ENCODE measurements at regions not wholly inside any gene's neighbourhood (a gene's known extent, or its start where the extent isn't known, plus 50 kb on each side); places are given as distances from the start of the nearest gene placed in this dataset.
"Not testable (repeated sequence)": the region's sequence is repeated elsewhere in the genome, so short reads cannot be mapped to it uniquely, and the experiment has no call there.

DNA sequence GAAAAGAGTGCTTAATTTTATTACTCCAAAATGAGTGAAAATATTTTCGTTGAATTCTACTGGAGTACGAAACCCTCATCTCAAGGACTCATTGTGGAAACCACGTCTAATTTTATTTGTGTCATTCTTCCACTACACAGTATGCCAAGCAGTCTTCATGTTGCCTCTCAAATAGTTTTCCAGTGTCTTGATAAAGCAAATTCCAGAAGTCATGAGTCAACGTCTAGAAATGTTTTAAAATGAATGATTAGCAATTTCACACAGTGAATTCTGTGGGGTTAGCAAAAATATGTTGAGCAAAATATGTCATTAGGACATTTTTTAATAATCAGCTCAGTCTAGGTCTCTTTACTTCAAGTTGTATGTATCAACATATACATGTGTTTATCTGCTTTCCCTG lies 865.5 kb downstream of the DSC3 start:
- DNase-seq (ENCODE audit: low read depth), result peak; percentile 60

- DNase-seq (ENCODE audit: low read depth), result no peak
Observed at GRCh38 chr18:30175621-30176225, 866.8 kb downstream of the DSC3 start.

- no peak for DNase-seq (ENCODE audit: low read depth)
Observed at GRCh38 chr18:30175061-30175574, 867.4 kb downstream of the DSC3 start.

- DNase-seq (ENCODE audit: low read depth), result peak; percentile 12
Observed at GRCh38 chr18:30163573-30163972, 879.0 kb downstream of the DSC3 start.

GRCh38 chr18:30160124-30160523 lies 882.4 kb downstream of the DSC3 start:
- DNase-seq (ENCODE audit: low read depth), result no peak

GRCh38 chr18:30150586-30151250 lies 891.8 kb downstream of the DSC3 start:
- no peak for DNase-seq (ENCODE audit: low read depth)

GRCh38 chr18:30149585-30149984 lies 893.0 kb downstream of the DSC3 start:
- no peak for DNase-seq (ENCODE audit: low read depth)

- DNase-seq (ENCODE audit: low read depth), result no peak
Observed at GRCh38 chr18:30142870-30143269, 899.7 kb downstream of the DSC3 start.

DNA sequence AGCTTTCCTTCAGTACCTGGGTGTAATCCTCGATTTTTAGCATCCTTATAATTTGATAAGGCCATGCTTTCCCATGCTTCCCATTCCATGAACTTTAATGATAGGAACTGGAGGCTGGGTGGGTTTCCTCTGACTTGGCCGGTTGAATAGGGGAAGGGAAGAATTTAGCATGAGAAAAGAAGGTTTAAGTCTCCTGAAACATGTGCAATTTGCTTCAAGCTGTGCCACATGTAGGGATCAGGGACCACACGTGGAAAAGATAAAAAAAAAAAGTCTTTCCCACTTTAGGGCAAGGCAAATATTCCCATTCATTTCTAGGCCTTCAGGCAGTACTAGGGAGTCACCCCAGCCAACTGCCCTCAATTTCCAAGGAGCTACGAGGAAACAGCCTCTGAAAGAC lies 900.3 kb downstream of the DSC3 start:
- no peak for DNase-seq (ENCODE audit: low read depth)

- not testable (repeated sequence) for DNase-seq (ENCODE audit: low read depth)
Observed at GRCh38 chr18:30141506-30141905, 901.0 kb downstream of the DSC3 start.

- no peak for DNase-seq (ENCODE audit: low read depth)
Observed at GRCh38 chr18:30139631-30140287, 902.8 kb downstream of the DSC3 start.

DNA sequence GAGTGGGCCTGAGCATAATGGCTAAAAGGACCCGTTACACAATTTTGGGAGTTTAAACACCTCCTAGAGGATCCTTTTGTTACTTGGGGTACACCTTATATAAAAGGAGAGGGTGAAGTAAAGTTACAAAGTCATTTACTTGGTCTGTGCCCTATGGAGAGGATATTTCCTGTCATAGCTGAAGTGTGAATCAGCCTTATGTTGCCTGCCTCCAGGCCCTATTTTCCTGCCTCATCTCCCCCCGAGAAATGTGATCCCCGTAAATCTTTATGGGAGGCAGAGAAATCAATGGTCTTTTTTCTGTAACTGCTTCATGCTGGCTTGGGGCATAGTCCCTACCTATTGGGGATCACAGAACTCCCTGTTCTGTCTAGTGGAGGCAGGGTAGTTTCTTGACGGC lies 906.6 kb downstream of the DSC3 start:
- no peak for DNase-seq (ENCODE audit: low read depth)

- DNase-seq (ENCODE audit: low read depth), result no peak
Observed at GRCh38 chr18:30134020-30134419, 908.5 kb downstream of the DSC3 start.

DNA sequence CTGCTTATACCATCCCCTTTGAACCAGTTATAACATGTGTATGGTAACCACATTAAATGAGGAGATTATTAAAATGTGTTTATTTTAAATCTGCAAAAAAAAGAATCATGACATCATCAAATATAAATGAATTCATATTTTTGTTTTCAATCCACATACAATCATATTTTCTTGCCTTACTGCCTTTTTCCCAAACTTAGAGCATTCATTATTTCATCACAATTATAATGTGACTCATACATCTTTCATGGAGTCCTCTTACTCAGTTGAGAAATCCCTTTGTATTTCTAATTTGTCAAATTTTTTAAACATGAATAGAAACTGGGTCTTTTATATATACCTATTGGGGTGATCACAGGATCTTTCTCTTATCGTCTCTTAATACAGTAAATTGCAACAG lies 909.6 kb downstream of the DSC3 start:
- DNase-seq (ENCODE audit: low read depth), result peak; percentile 52

DNA sequence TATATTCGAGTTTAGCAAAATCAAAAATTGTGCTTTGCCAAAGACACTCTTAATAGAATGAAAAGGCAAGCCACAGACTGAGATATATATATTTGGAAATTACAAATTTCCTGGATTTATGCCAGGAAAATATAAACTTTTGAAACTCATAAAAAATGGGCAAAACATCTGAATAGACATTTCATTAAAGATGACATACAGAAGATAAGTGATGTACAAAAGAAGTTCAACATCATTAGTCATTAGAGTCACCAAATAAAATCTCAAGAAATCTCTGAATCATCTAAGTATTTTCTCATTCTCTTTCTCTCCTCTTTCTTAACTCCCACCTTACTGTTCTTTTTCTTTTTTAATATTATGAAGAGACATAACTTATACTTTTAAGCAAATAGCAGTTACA lies 921.1 kb downstream of the DSC3 start:
- peak; percentile 10 for DNase-seq (ENCODE audit: low read depth)

DNA sequence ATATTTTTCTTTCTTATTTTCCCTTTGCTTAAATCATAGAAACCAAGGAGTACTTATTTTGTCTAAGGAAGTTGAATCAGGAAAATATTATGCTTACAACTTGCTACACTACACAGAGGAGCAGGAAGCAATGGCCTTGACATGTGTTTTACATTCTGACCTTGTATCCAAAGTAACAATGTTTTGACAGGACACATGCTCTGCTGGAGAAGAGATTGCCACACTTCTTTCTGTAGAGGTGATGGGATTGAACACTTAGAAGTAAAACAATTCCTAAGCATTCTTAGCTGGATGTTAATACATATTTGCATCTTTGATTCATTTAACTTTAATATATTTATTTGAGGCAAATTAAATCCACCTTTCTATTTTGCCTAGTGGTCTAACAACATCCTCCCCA lies 929.1 kb downstream of the DSC3 start:
- no peak for DNase-seq (ENCODE audit: low read depth)

DNA sequence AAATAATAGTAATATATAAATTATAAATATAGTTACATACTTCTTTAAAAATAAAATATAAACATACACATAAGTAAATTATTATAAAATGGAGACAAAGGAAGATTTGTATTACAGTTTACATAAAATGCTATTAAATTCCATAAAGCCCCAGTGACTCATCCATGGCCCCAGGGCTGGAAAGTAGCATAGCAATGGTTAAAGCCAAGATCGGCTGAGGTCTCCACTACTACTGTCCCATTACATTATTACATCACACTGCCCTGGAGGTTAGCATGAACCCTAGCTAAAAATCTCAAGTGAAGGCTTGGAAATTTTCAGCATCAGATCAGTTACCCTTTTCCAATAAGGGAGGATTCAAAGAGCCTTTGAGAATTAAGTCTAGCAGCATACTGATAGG lies 936.2 kb downstream of the DSC3 start:
- DNase-seq (ENCODE audit: low read depth), result peak; percentile 40

- no peak for DNase-seq (ENCODE audit: low read depth)
Observed at GRCh38 chr18:30103881-30104280, 938.7 kb downstream of the DSC3 start.

GRCh38 chr18:30096796-30097195 lies 945.7 kb downstream of the DSC3 start:
- no peak for DNase-seq (ENCODE audit: low read depth)

DNA sequence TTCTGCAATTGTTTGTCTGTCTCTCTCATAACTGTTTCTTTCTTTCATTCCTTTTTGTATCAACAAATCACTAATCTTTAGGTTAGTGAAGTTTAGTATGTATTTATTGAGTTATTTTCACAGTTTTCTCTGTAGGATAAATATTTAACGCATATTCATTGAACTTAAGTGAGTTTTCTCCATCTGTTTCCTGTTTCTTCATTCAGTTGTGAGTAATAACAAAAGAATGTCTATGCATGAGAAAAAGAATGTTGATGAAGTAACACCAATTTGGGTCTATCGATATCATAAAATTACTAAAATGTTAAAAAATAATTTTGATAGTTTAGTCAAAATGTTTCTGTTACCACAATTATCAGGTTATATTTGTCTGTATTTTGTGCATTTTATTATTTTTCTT lies 948.0 kb downstream of the DSC3 start:
- peak; percentile 49 for DNase-seq (ENCODE audit: low read depth)

DNA sequence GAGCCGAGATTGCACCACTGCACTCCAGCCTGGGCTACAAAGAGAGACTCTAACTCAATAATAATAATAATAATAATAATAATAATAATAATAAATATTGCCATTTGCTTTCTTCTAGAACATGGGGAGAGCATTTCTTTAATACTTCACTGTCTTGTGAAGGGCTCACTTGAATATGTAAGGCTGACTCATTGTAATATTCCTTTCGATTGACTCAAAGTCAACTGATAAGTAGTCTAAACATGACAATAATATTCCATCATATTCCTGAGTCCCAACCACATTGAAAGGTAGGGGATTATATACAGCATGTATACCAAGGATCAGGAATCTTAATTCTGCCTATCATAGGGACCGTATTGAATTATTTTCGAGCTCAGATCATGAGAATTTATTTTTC lies 949.2 kb downstream of the DSC3 start:
- DNase-seq (ENCODE audit: low read depth), result no peak

DNA sequence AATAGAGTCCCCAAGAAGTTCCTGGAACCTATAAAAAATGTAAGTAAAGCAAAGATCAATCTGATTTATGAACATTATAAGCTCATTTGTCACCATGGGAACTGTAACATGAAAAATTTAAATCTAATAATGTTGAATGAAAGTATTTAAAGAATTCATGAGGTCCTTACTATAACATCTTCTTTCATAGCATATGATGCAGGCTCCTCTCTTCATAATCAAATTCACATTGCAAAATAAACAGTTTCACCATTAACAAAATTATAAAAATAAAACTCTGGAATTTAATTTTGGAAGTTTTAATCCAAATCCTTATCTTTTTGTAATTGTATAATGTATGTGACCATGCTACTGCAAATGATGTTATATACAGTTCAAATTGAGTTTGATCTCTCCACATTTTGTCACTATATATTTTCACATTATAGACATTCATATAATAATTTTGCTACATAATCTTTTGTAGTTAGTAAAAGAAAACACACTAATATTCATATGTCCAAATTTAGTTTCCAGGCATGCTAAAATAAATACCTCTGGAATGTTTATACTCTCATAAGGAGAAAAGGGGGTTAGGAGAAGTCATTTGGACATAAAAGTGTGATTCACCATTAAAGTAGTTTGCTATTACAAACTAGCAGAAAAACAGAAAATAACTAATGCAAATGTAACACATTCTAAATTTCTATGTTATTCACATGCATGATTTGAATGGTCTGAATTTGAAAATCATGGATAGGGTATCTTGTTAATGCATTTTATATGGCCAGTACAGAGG lies 954.1 kb downstream of the DSC3 start:
- DNase-seq (ENCODE audit: low read depth), result peak; percentile 44
